Osteocyte (in vitro differentiated cells): ENCODE measurements at regions not wholly inside any gene's neighbourhood (a gene's known extent, or its start where the extent isn't known, plus 50 kb on each side); places are given as distances from the start of the nearest gene placed in this dataset.

Experiments
- DNase-seq: peaks from one replicate; pipeline ENCODE4 v3.0.0; 2021; ENCODE audit warnings: mixed read lengths; ENCODE audit not compliant: unreplicated experiment; ENCODE audit errors: extremely low spot score
- H3K27ac Mint-ChIP-seq: one replicate; pipeline ENCODE4 v1.8.0; 2021; ENCODE audit warnings: mild to moderate bottlenecking, mixed read lengths; ENCODE audit not compliant: unreplicated experiment
- H3K27me3 Mint-ChIP-seq: one replicate; pipeline ENCODE4 v1.8.0; 2021; ENCODE audit warnings: mixed read lengths; ENCODE audit not compliant: unreplicated experiment
- H3K36me3 Mint-ChIP-seq: one replicate; pipeline ENCODE4 v1.8.0; 2021; ENCODE audit warnings: mixed read lengths; ENCODE audit not compliant: unreplicated experiment
- H3K4me1 Mint-ChIP-seq: one replicate; pipeline ENCODE4 v1.8.0; 2021; ENCODE audit warnings: mixed read lengths; ENCODE audit not compliant: unreplicated experiment
- H3K4me3 Mint-ChIP-seq: one replicate; pipeline ENCODE4 v1.8.0; 2021; ENCODE audit warnings: mild to moderate bottlenecking, moderate library complexity, mixed read lengths; ENCODE audit not compliant: unreplicated experiment
- H3K9me3 Mint-ChIP-seq: one replicate; pipeline ENCODE4 v1.8.0; 2021; ENCODE audit warnings: mixed read lengths; ENCODE audit not compliant: unreplicated experiment
- CTCF ChIP-seq: fragments of 200-600 bp; sonication (generic); IDR thresholded peaks from 2 replicates; pipeline ENCODE4 v1.5.0; 2021; ENCODE audit warnings: antibody characterized with exemption, mild to moderate bottlenecking, moderate library complexity

DNA sequence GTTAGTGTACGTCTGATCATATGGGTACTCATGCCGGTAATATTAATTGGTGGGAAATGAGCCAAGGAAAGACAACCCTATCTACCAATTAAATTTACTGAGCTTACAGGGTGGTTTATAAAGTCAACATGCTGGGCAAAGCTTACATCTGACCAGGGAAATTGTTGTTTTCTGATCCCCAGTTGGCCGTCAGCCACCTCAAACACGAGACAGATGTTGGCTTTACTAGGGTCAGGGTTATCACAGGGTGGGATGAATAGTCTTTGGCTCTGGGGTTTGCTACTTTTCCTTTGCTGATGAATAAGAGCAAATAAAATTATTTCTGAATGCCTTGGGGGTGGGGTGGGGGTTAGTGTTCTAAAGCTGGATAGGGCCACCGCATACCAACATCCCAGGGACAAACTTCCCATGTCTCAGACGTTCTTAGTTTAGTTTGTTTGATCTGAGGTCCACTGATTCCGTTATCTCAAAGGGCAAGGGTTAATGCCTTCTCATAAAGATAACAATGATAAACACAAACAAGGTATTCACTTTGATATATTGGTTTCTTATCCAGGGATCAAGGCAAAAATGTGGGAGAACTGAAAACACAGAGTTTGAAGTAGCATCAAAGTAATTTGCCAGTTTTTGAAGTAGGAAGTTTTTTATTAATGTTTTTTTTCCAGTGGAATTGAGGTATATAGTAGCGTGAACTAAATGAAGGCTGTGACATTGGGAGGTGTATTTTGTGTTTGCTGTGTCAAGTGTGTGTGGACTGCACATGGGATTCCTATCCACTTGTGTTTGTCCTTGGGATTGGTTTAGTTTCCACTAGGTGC is 109.1 kb upstream of the RPS23 start:
- Mint-ChIP-seq H3K4me3 (no peak overlapping the region), H3K36me3 (no peaks in the 10 kb centered on the region), H3K4me1 (peaks cover 69% of the 10 kb centered on the region), H3K27me3 (no peaks in the 10 kb centered on the region), H3K27ac (peak overlapping the region; percentile 17), H3K9me3 (peaks cover 5% of the 10 kb centered on the region)
- DNase-seq: no peak
- TF ChIP-seq CTCF: no peak

DNA sequence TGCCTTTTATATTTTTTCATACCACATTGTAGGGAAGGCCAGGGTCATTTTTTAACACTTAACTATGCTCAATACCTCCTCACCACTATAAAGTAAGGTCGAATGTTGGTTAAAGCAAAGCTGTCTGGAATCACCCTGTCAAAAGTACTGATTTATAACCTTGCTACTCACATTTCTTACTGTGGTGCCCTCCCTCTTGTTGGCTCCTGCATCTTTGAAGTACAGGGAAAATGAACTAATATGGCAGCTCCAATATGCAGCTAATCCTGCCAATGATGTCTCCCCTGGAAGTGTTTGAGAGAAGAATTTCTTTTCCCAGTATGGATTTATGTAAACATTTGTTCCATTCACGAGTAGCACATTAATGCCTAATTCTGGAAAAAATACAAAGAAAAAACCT is 108.4 kb upstream of the RPS23 start:
- no peaks in the 10 kb centered on the region for H3K27me3 Mint-ChIP-seq

GRCh38 chr5:82384034-82384750 is 106.0 kb upstream of the RPS23 start:
- no peak for TF ChIP-seq CTCF
- Mint-ChIP-seq H3K9me3 (peaks cover 5% of the 10 kb centered on the region), H3K27ac (peak overlapping the region; percentile 61), H3K27me3 (no peaks in the 10 kb centered on the region), H3K4me3 (peak overlapping the region; percentile 19), H3K36me3 (no peaks in the 10 kb centered on the region), H3K4me1 (peaks cover 63% of the 10 kb centered on the region)
- DNase-seq: no peak

More for the DNA sequence above, 108.4 kb upstream of the RPS23 start:
- Mint-ChIP-seq H3K9me3 (peaks cover 5% of the 10 kb centered on the region), H3K4me1 (peaks cover 69% of the 10 kb centered on the region), H3K27ac (peak overlapping the region; percentile 17), H3K4me3 (no peak overlapping the region), H3K36me3 (no peaks in the 10 kb centered on the region)
- TF ChIP-seq CTCF: no peak
- no peak for DNase-seq

- Mint-ChIP-seq H3K4me3 (no peak overlapping the region), H3K4me1 (peaks cover 37% of the 10 kb centered on the region), H3K27me3 (no peaks in the 10 kb centered on the region), H3K27ac (no peak overlapping the region), H3K9me3 (peaks cover 5% of the 10 kb centered on the region), H3K36me3 (no peaks in the 10 kb centered on the region)
- TF ChIP-seq CTCF: no peak
- no peak for DNase-seq
Measured at GRCh38 chr5:82381591-82381990, 103.4 kb upstream of the RPS23 start.

DNA sequence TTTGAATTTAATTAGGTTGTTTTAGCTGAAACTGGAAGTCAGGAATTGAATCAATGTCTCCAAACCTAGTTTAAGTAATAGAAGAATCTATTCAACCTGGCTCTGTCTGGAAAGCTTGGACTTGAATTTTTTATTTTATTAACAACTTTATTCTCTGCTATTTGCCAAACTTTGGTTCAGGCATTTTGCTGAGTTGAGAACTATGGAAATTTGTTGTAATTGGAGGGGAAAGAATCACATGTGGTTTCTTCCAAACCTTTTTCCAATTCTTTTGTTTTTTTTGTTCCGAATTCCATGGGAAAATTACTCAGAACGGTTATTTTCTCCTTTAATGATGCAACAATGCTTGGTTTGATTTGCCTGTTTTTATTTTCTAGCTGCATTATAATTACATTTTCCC is 98.2 kb upstream of the RPS23 start:
- H3K27ac Mint-ChIP-seq: no peak overlapping the region
- H3K36me3 Mint-ChIP-seq: no peaks in the 10 kb centered on the region
- DNase-seq: no peak
- H3K9me3 Mint-ChIP-seq: no peaks in the 10 kb centered on the region
- no peaks in the 10 kb centered on the region for H3K4me1 Mint-ChIP-seq
- no peak overlapping the region for H3K4me3 Mint-ChIP-seq
- TF ChIP-seq CTCF: no peak
- H3K27me3 Mint-ChIP-seq: no peaks in the 10 kb centered on the region
